Renal cortex interstitium (tissue), 11 donors: ENCODE measurements at regions not wholly inside any gene's neighbourhood (a gene's known extent, or its start where the extent isn't known, plus 50 kb on each side); places are given as distances from the start of the nearest gene placed in this dataset.
A peak's percentile ranks its signal among the peaks of the same experiment; 100 is the strongest.
"Not testable (repeated sequence)": the region's sequence is repeated elsewhere in the genome, so short reads cannot be mapped to it uniquely, and the experiment has no call there.

Experiments
- DNase-seq, 11 donors: peaks; one replicate each; pipeline ENCODE4 v3.0.0-alpha.2; 2013; ENCODE audit warnings: low read depth in 9 of 11, low spot score in 4 of 11; ENCODE audit errors: extremely low read depth in 1 of 11

GRCh38 chr6:154919806-154920205, 75.3 kb upstream of the TIAM2 start:
- no peak for DNase-seq

GRCh38 chr6:154920495-154921200, 74.5 kb upstream of the TIAM2 start:
- DNase-seq, result no peak

GRCh38 chr6:154921482-154921881, 73.6 kb upstream of the TIAM2 start:
- DNase-seq, result no peak

- no peak for DNase-seq
Measured at GRCh38 chr6:154923199-154923869, 71.8 kb upstream of the TIAM2 start.

DNA sequence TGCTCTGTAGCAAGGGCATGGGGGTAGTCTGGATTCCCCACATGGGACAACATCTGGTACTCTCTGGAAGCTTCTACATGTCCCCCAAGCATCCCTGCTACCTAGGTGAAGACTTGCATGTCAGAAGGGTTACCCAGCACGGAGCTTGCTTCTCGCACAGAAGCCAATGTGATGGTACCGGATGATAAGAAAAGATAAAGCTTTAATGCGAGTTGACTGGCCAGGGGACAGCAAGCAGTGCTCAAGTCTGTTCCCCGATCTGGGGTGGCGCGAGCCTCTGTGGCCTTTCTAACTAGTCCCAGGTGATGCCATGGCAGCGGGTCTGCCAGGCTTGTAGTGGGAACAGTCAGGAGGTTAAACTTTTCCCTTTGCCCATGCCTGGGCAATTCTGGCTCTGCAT, 70.0 kb upstream of the TIAM2 start:
- no peak for DNase-seq

DNA sequence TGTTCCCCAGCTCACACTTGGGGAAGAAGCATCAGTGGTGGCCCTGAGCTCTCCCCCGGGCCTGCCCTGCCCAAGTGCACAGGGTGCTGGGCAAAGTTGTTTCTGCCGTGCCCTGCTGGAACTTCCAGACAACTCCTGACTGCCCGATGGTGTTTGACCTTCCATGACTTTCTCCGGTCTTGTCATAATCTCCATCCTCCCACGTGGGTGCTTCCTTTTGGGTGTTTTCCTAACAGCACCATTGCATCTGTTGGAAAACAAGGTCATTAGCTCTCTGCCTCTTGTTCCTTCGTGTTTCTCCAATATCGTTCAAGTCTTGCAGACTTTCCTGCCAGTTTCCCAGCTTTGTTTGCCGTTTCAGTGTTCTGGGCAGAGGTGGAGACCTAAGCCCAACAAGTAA, 68.7 kb upstream of the TIAM2 start:
- DNase-seq, result no peak

DNA sequence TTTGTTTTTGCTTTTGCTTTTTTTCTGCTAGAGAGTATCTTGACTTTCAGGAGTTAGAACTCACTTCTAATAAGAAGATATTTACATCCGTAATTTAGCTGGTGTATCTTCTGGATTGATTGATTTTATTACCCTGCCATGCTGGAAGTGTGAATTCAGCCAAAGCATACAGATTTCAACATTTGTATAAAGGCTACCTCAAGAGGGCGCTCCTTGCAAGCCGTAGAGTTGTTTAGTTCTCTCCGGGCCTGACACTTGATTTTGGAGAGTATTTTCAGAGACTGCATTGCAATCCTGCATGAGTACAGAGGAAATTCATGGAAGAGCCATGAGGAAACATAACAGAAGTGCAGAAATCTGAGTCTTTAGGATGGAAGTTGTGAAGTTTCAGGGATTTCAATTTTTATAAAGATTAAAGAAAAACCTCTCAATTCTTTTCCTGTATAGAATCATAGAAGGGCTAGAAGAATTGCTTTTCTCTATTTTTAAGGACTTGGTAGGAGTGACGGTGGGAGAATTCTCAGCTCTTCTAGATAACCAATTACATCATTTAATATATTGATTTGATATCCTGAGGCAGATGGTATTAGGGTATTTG, 66.7 kb upstream of the TIAM2 start:
- peak; percentile 40 to 73 (median 60) for DNase-seq

DNA sequence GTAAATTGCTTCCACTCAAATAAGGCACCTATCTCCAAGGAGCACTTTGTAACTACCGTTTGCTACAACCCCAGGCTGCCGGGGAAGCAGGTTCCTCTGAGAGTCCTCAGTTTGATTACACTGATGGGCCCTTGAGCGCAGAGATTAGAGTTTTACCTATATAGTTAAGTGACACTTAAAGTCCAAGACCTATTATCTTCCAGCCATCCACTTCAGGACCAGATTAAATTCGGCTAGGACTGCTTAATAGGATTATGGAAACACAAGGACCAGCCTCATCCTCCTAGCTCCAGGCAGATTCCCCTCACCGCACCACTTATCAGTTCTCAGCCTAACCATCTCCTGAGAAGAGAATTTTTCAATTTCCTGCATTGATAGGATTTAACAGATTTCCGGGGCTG, 64.7 kb upstream of the TIAM2 start:
- no peak for DNase-seq

- DNase-seq, result no peak
Measured at GRCh38 chr6:154931711-154932424, 63.2 kb upstream of the TIAM2 start.

GRCh38 chr6:154932515-154933027, 62.5 kb upstream of the TIAM2 start:
- DNase-seq, result no peak

- DNase-seq, result no peak
Measured at GRCh38 chr6:154933181-154933827, 61.8 kb upstream of the TIAM2 start.

GRCh38 chr6:154937306-154938220, 57.6 kb upstream of the TIAM2 start:
- DNase-seq, result peak in 4 of 11 donors; percentile 14 to 43 (median 34)

DNA sequence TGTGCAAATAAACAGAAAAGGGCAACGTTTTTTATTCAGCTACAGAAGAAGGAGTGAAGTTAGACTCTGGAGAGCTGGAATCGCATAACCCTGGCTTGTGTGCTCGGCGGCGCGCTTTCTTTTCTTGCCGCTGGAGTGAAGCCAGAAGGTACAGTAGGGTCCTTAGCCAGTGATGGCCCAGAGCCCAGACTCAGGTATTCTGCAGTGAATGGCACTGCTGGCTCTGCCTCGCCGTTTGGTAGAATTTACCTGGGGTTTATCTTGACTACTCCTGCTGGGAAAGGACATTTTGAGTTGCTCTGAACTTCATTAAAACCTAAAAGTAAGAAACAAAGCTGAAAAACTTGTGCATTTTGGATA, 56.9 kb upstream of the TIAM2 start:
- DNase-seq, result no peak

- not testable (repeated sequence) for DNase-seq
Measured at GRCh38 chr6:154938727-154939285, 56.3 kb upstream of the TIAM2 start.

DNA sequence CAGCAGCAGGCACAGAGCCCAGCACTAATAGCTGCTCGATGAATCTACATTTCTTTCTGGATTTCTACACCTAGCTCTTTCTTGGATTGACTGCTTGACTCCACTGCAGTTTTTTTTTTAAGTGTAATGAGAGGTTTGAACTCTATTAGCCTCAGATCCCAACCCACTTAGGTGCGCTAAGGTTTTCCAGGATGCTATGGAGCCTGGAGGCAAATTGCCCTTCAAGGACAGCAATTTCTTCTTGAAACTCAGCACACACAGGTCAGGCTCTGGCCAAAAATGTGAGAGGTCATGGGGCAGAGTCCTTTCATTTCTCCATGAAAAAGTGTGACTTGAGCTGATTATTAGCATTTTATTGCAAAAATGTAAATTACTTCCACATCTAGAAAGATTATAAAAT, 52.3 kb upstream of the TIAM2 start:
- DNase-seq, result no peak

DNA sequence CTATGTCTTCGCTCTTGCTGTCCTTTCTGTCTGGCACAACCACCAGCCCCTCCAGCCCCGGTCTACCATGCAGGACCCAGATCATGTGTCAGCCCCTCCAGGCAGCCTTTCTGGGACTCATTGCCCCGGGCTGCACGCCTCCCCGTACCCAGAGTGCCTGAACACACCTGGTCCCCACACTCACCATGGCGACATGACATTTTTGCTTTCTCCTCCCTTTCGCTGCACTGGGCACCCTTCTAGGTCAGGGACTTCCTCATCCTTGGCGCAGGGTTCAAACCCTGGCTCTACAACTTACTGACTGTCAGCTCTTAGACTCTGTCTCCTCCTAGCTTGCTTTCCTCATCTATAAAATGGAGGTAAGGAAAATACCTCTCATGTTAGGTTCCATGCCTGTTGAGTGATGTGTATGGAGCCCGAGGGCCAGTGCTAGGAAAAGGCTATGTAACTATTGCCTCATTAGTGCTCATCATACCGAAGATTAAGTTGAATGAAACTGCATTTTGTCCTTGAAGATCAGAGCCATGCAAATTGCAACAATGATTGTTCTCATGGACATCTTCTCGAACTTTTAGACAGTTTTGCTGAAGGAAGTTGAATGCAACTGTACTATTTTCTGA, 49.7 kb upstream of the TIAM2 start:
- DNase-seq, result no peak
